ENCODE measurements at regions not wholly inside any gene's neighbourhood (a gene's known extent, or its start where the extent isn't known, plus 50 kb on each side); places are given as distances from the start of the nearest gene placed in this dataset.

DNA sequence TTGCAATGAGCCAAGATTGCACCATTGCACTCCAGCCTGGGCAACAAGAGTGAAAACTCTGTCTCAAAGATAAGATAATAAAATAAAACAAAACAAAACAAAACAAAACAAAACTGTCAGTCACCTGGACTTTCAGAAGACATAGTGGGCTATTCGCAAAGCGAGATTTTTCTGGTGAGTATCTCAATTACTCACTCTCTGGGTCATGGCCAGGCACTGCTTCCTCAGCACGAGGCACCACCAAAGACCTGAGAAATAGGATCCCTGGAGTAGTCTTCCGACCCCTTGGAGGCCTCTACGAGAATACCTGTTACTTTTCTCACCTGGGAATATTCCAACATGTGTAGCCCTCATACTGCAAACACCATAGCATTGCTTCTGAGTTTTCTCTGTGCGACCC is 201.7 kb upstream of the ZNF618 start:
- intact Hi-C loops (cut with DNase I), result no loop called here
- no peaks in the 10 kb centered on the region for H3K27me3 ChIP-seq
- TF ChIP-seq POLR2AphosphoS5 (IDR thresholded peaks at IDR 0.05; ENCODE audit: insufficient read depth in 1 of 2, low read depth in 1 of 2) (no peak), POLR2A (IDR thresholded peaks at IDR 0.05) (no peak)
- TF ChIP-seq, protein P1, sequence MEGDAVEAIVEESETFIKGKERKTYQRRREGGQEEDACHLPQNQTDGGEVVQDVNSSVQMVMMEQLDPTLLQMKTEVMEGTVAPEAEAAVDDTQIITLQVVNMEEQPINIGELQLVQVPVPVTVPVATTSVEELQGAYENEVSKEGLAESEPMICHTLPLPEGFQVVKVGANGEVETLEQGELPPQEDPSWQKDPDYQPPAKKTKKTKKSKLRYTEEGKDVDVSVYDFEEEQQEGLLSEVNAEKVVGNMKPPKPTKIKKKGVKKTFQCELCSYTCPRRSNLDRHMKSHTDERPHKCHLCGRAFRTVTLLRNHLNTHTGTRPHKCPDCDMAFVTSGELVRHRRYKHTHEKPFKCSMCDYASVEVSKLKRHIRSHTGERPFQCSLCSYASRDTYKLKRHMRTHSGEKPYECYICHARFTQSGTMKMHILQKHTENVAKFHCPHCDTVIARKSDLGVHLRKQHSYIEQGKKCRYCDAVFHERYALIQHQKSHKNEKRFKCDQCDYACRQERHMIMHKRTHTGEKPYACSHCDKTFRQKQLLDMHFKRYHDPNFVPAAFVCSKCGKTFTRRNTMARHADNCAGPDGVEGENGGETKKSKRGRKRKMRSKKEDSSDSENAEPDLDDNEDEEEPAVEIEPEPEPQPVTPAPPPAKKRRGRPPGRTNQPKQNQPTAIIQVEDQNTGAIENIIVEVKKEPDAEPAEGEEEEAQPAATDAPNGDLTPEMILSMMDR (IDR thresholded peaks at IDR 0.05), result no peak
- no peaks in the 10 kb centered on the region for H3K9me3 ChIP-seq
- H3K4me3 ChIP-seq, result no peak overlapping the region
- no peak for DNase-seq (ENCODE audit: extremely low spot score in 2 of 2)
- H3K4me1 ChIP-seq, result peaks cover 6% of the 10 kb centered on the region
- no peaks in the 10 kb centered on the region for H3K36me3 ChIP-seq
- H3K27ac ChIP-seq, result no peak overlapping the region

DNA sequence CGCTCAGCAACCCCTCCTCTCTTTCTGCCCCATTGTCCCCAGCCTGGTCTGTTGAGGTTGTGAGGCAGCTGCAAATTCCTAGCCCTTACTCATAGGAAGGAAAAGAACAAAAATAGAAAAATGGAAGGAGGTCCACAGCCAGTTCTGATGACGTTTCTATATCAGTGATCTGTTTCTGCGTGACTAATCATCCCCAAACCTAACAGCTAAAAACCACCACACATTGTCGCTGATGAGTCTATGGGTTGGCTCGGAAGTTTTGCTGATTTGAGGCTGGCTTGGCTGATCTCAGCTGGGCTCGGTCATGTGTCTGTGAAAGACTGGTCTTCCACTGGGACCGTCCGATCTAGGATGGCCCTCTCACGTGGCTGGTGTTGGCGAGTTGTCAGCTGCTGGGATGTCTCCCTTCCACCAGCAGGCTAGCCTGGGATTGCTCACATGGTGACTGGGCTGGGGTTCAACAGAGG is 200.6 kb upstream of the ZNF618 start:
- peak overlapping the region; percentile 54 for H3K27ac ChIP-seq
- H3K27me3 ChIP-seq, result no peaks in the 10 kb centered on the region
- H3K36me3 ChIP-seq, result no peaks in the 10 kb centered on the region
- no peaks in the 10 kb centered on the region for H3K9me3 ChIP-seq
- intact Hi-C loops (cut with DNase I), result no loop called here
- peak in 1 of 2 donors; percentile 13 for TF ChIP-seq POLR2AphosphoS5 (IDR thresholded peaks at IDR 0.05; ENCODE audit: insufficient read depth in 1 of 2, low read depth in 1 of 2)
- TF ChIP-seq POLR2A (IDR thresholded peaks at IDR 0.05), result no peak
- DNase-seq (ENCODE audit: extremely low spot score in 2 of 2), result no peak
- peaks cover 6% of the 10 kb centered on the region for H3K4me1 ChIP-seq
- H3K4me3 ChIP-seq, result no peak overlapping the region

DNA sequence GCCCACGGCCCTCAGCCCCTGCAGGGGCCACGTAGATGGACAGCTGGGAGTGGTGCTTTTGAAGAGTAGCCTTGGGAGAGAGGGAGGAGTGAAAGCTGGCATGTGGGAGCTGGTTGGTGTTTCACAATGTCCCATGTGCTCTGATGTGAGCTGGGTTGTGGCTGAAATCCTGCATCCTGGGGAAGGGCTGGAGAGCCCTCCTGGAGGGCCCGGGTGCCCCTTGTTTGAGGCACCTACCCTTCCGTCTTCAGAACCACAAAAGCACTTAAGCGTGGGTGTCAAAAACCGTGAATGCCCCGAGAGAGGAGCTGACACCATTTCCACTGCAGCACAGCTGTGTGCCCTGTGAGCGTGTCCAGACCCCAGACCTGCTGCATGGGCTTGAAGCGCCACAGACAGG is 199.1 kb upstream of the ZNF618 start:
- no peak for DNase-seq (ENCODE audit: extremely low spot score in 2 of 2)
- TF ChIP-seq POLR2AphosphoS5 (IDR thresholded peaks at IDR 0.05; ENCODE audit: insufficient read depth in 1 of 2, low read depth in 1 of 2) (no peak), POLR2A (IDR thresholded peaks at IDR 0.05) (no peak)
- TF ChIP-seq, protein P1 (IDR thresholded peaks at IDR 0.05), result no peak
- Histone ChIP-seq H3K4me1 (peaks cover 6% of the 10 kb centered on the region), H3K9me3 (no peaks in the 10 kb centered on the region), H3K27ac (no peak overlapping the region), H3K27me3 (no peaks in the 10 kb centered on the region), H3K4me3 (no peak overlapping the region), H3K36me3 (no peaks in the 10 kb centered on the region)
- intact Hi-C loops (cut with DNase I), result no loop called here

DNA sequence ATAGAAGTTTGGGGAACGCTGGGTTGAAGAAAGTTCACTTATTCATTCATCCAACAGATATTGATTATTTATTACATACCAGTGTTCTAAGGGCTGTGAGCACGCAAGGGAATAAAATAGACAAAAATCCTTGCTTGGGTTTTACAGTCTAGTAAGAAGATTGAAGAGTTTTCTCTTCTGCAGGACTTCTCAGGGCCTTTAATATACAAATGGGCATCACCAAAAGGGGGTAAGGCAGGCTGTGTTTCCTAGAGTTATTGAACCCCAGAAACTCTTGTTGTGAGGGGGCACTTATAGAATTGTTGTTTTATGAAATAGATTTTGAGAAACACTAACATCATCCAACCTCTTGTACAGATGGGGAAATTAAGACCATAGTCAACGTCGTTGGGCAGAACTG is 198.5 kb upstream of the ZNF618 start:
- Histone ChIP-seq H3K4me1 (peaks cover 6% of the 10 kb centered on the region), H3K27me3 (no peaks in the 10 kb centered on the region), H3K27ac (no peak overlapping the region), H3K9me3 (no peaks in the 10 kb centered on the region), H3K4me3 (no peak overlapping the region), H3K36me3 (no peaks in the 10 kb centered on the region)
- intact Hi-C loops (cut with DNase I), result no loop called here
- no peak for TF ChIP-seq POLR2A (IDR thresholded peaks at IDR 0.05)
- TF ChIP-seq, protein P1 (IDR thresholded peaks at IDR 0.05), result no peak
- no peak for TF ChIP-seq POLR2AphosphoS5 (IDR thresholded peaks at IDR 0.05; ENCODE audit: insufficient read depth in 1 of 2, low read depth in 1 of 2)
- DNase-seq (ENCODE audit: extremely low spot score in 2 of 2), result no peak

DNA sequence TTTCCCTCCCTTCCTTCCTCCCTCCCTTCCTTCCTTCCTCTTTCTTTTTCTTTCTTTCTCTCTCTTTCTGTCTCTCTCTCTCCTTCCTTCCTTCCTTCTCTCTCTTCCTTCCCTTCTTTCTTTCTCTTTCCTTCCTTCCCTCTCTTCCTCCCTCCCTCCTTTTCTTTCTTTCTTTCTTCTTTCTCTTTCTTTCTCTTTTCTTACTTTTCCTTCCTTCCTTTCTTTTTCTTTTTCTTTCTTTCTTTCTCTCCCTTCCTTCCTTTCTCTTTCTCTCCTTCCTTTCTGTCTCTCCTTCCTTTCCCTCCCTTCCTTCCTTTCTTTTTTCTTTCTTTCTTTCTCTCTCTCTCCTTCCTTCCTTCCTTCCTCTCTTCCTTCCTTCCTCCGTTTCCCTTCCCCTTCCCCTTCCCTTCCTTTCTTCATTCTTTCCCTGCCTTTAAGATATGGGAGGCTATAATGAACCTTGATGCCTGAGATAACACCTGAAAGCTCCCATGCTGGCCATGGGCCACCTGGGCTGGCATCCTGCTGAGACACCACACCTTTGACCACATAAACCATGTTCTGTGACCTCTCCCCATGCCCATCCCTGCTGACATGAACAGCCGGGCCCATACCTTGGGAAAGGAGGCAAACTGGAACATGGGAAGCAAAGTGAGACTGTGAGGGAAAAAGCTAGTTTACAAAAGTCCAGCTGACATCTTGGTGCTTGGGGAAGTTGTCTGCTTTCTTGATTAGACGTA is 197.8 kb upstream of the ZNF618 start:
- Histone ChIP-seq H3K4me1 (peaks cover 6% of the 10 kb centered on the region), H3K27ac (no peak overlapping the region), H3K27me3 (no peaks in the 10 kb centered on the region), H3K4me3 (no peak overlapping the region), H3K36me3 (no peaks in the 10 kb centered on the region), H3K9me3 (no peaks in the 10 kb centered on the region)
- DNase-seq (ENCODE audit: extremely low spot score in 2 of 2), result no peak
- TF ChIP-seq POLR2AphosphoS5 (IDR thresholded peaks at IDR 0.05; ENCODE audit: insufficient read depth in 1 of 2, low read depth in 1 of 2) (no peak), POLR2A (IDR thresholded peaks at IDR 0.05) (no peak)
- TF ChIP-seq, protein P1 (IDR thresholded peaks at IDR 0.05), result no peak
- intact Hi-C loops (cut with DNase I), result no loop called here
